ENCODE measurements at regions not wholly inside any gene's neighbourhood (a gene's known extent, or its start where the extent isn't known, plus 50 kb on each side); places are given as distances from the start of the nearest gene placed in this dataset.
"Not testable (repeated sequence)": the region's sequence is repeated elsewhere in the genome, so short reads cannot be mapped to it uniquely, and the experiment has no call there.

DNA sequence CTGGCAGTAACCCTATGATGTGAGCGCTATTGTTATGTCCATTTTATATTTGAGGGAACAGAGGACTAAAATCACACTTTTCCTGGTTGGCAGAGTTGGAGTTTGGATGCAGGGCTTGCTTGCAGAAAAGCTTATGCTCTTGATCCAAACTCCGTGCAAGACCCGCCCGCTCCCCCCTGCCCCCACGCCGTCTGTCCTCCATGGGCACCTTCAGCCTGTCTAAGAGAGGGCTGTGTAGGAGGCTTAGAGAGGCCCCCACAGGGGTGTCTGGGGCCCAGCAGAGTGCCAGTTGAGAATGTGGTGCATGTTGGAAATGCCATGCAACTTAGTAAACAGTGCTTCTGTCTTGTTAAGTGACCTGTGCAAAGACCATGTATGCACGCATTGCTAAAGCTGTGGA lies 170.5 kb upstream of the NPY start:
- ChIA-PET CTCF (ENCODE audit: partially characterized antibody) (no interaction called here), POLR2A (ENCODE audit: partially characterized antibody) (no interaction called here)

DNA sequence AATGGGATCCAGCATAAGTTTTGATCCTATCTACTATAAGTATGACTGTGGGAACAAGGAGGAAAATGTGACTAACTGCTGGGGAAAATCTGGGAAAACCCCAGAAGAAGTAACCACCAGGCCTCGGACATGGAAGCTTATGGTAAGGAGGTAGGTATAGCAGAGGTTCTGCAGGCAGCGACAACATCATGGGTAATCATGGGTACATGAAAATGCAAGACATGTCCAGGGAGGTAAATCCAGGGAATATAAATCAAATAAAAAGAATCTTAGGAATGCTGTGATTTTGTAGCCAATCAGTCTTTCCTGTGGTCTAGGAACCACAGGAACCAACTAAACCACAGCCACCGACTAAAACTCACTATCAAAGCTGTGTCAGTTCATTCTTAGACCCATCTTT lies 168.3 kb upstream of the NPY start:
- Histone ChIP-seq H3K4me3 (ENCODE audit: low read length in 2 of 2) (no peak overlapping the region), H3K27ac (ENCODE audit: low read depth, low read length) (no peak overlapping the region), H3K27me3 (ENCODE audit: insufficient read depth, low read length) (no peaks in the 10 kb centered on the region), H3K4me1 (ENCODE audit: insufficient read depth, low read length) (no peaks in the 10 kb centered on the region), H3K9me3 (ENCODE audit: control insufficient read depth in 1 of 2, low read length in 2 of 2) (no peaks in the 10 kb centered on the region), H3K36me3 (ENCODE audit: insufficient read depth, low read length) (no peaks in the 10 kb centered on the region)
- H3K27me3 Mint-ChIP-seq: peaks cover 5 to 8% of the 10 kb centered on the region in 2 donors
- no peaks in the 10 kb centered on the region for H3K36me3 Mint-ChIP-seq
- ChIA-PET CTCF (ENCODE audit: partially characterized antibody) (no interaction called here), POLR2A (ENCODE audit: partially characterized antibody) (no interaction called here)
- intact Hi-C loops (cut with micrococcal nuclease): no loop called here
- no peaks in the 10 kb centered on the region for H3K9me3 Mint-ChIP-seq
- H3K4me3 Mint-ChIP-seq: no peak overlapping the region
- H3K4me1 Mint-ChIP-seq: no peaks in the 10 kb centered on the region
- H3K27ac Mint-ChIP-seq: no peak overlapping the region
- no peak for DNase-seq

More for the DNA sequence above, 170.5 kb upstream of the NPY start:
- H3K4me1 Mint-ChIP-seq: no peaks in the 10 kb centered on the region
- H3K4me3 Mint-ChIP-seq: no peak overlapping the region
- no peaks in the 10 kb centered on the region for H3K9me3 ChIP-seq (ENCODE audit: control insufficient read depth in 1 of 2, low read length in 2 of 2)
- no peak overlapping the region for H3K27ac ChIP-seq (ENCODE audit: low read depth, low read length)
- H3K4me3 ChIP-seq (ENCODE audit: low read length in 2 of 2): no peak overlapping the region
- no peak overlapping the region for H3K27ac Mint-ChIP-seq
- no peaks in the 10 kb centered on the region for H3K36me3 Mint-ChIP-seq
- no peaks in the 10 kb centered on the region for H3K27me3 ChIP-seq (ENCODE audit: insufficient read depth, low read length)
- H3K9me3 Mint-ChIP-seq: no peaks in the 10 kb centered on the region
- no peaks in the 10 kb centered on the region for H3K4me1 ChIP-seq (ENCODE audit: insufficient read depth, low read length)
- no peak for DNase-seq
- H3K27me3 Mint-ChIP-seq: peaks cover 5 to 10% of the 10 kb centered on the region in 2 donors
- intact Hi-C loops (cut with micrococcal nuclease): no loop called here
- no peaks in the 10 kb centered on the region for H3K36me3 ChIP-seq (ENCODE audit: insufficient read depth, low read length)

DNA sequence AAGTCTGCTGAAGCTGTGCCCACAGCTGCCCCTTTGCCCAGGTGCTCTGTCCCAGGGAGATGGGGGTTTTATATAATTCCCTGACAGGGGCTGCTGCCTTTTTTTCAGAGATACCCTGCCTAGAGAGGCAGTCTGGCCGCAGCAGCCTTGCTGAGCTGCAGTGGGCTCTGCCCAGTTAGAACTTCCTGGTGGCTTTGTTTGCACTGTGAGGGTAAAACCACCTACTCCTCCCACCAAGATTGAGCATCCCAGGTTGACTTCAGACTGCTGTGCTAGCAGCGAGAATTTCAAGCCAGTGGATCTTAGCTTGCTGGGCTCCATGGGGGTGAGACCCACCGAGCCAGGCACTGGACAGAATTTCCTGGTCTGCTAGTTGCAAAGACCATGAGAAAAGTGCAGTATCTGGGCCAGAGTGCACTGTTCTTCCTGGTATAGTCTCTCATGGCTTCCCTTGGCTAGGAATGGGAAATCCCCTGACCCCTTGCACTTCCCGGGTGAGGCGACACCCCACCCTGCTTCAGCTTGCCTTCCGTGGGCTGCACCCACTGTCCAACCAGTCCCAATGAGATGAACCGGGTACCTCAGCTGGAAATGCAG lies 166.0 kb upstream of the NPY start:
- H3K9me3 Mint-ChIP-seq; POLR2A ChIA-PET (ENCODE audit: partially characterized antibody); H3K36me3 Mint-ChIP-seq; H3K27me3 ChIP-seq (ENCODE audit: insufficient read depth, low read length); H3K27ac Mint-ChIP-seq; H3K4me1 ChIP-seq (ENCODE audit: insufficient read depth, low read length); DNase-seq; H3K36me3 ChIP-seq (ENCODE audit: insufficient read depth, low read length); H3K27ac ChIP-seq (ENCODE audit: low read depth, low read length); CTCF ChIA-PET (ENCODE audit: partially characterized antibody); intact Hi-C loops (cut with micrococcal nuclease); H3K4me1 Mint-ChIP-seq; H3K4me3 Mint-ChIP-seq; H3K4me3 ChIP-seq (ENCODE audit: low read length in 2 of 2); H3K27me3 Mint-ChIP-seq; H3K9me3 ChIP-seq (ENCODE audit: control insufficient read depth in 1 of 2, low read length in 2 of 2): not testable (repeated sequence)

DNA sequence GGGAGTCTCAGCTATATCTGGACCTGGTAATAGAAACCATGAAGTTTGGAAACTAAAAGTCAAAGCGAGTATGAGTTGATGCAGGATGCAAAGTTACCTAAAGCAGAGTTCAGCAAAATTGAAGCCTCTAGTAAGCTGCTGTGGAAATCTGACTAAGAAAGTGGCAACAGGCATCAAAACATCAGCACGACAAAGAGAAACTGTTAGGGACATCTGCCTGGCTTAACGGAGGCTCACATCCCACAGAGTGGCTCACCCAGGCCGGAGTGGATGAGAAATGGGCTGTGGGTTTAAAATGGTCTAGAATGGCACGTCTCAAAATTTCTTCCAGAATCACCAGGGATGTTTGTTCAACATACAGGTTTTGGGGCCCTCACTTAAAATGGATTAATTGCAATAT lies 164.1 kb upstream of the NPY start:
- Histone ChIP-seq H3K27me3 (ENCODE audit: insufficient read depth, low read length) (no peaks in the 10 kb centered on the region), H3K4me3 (ENCODE audit: low read length in 2 of 2) (no peak overlapping the region), H3K4me1 (ENCODE audit: insufficient read depth, low read length) (no peaks in the 10 kb centered on the region), H3K9me3 (ENCODE audit: control insufficient read depth in 1 of 2, low read length in 2 of 2) (no peaks in the 10 kb centered on the region), H3K27ac (ENCODE audit: low read depth, low read length) (no peak overlapping the region), H3K36me3 (ENCODE audit: insufficient read depth, low read length) (no peaks in the 10 kb centered on the region)
- Mint-ChIP-seq H3K36me3 (no peaks in the 10 kb centered on the region), H3K9me3 (no peaks in the 10 kb centered on the region), H3K4me3 (no peak overlapping the region), H3K4me1 (no peaks in the 10 kb centered on the region), H3K27ac (no peak overlapping the region), H3K27me3 (peaks cover 6% of the 10 kb centered on the region in 2 donors)
- CTCF ChIA-PET (ENCODE audit: partially characterized antibody): no interaction called here
- no peak for DNase-seq
- POLR2A ChIA-PET (ENCODE audit: partially characterized antibody): no interaction called here
- intact Hi-C loops (cut with micrococcal nuclease): no loop called here

DNA sequence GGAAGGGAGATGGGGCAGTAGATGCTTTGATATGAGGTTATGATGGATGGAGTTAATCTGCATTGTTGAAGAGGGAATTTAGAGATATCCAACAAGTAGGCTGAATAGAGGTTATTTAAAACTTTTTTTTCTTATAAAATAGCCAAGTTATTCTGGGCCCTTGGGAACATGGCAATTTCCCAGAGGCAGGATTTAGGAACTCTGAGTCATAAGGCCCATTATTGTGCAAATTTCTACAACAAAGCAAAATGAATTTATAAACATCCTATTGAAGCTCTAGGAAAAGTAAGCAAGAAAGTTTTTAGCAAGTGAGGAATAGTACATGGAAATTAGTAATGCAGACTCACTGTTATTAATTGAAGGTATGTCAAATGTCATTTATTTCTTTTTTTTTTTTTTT lies 160.9 kb upstream of the NPY start:
- POLR2A ChIA-PET (ENCODE audit: partially characterized antibody): no interaction called here
- no peak overlapping the region for H3K27ac Mint-ChIP-seq
- CTCF ChIA-PET (ENCODE audit: partially characterized antibody): no interaction called here

DNA sequence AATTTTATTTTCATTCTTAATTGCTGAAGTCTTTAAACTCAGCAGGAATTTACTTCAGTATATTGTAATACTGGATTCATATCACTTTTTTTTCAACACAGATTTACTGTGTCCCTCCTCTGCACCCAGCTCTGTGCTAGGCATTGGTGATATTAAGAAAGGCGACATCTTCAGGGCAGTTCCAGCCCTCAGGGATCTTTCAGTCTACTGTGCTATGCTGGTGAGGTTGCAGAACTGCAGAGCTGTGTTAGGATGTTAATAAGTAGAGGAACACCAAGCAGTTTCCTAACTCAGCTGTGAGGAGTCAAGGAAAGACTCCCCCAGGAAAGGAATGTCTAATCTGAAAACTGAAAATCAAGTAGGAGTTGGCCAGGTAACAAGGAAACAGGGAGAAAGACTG lies 158.2 kb upstream of the NPY start:
- H3K27ac Mint-ChIP-seq: no peak overlapping the region
- Histone ChIP-seq H3K4me1 (ENCODE audit: insufficient read depth, low read length) (no peaks in the 10 kb centered on the region), H3K27me3 (ENCODE audit: insufficient read depth, low read length) (no peaks in the 10 kb centered on the region), H3K4me3 (ENCODE audit: low read length in 2 of 2) (no peak overlapping the region), H3K36me3 (ENCODE audit: insufficient read depth, low read length) (no peaks in the 10 kb centered on the region), H3K27ac (ENCODE audit: low read depth, low read length) (no peak overlapping the region), H3K9me3 (ENCODE audit: control insufficient read depth in 1 of 2, low read length in 2 of 2) (no peaks in the 10 kb centered on the region)
- ChIA-PET CTCF (ENCODE audit: partially characterized antibody) (no interaction called here), POLR2A (ENCODE audit: partially characterized antibody) (no interaction called here)
- peaks cover 0 to 2% (median 0%) of the 10 kb centered on the region in 8 donors for H3K9me3 Mint-ChIP-seq
- no peaks in the 10 kb centered on the region for H3K36me3 Mint-ChIP-seq
- no peaks in the 10 kb centered on the region for H3K4me1 Mint-ChIP-seq
- peaks cover 3 to 5% of the 10 kb centered on the region in 2 donors for H3K27me3 Mint-ChIP-seq
- H3K4me3 Mint-ChIP-seq: no peak overlapping the region
- intact Hi-C loops (cut with micrococcal nuclease): no loop called here
- no peak for DNase-seq

More for the DNA sequence above, 160.9 kb upstream of the NPY start:
- H3K4me3 Mint-ChIP-seq: no peak overlapping the region
- no peak overlapping the region for H3K4me3 ChIP-seq (ENCODE audit: low read length in 2 of 2)
- H3K4me1 ChIP-seq (ENCODE audit: insufficient read depth, low read length): no peaks in the 10 kb centered on the region
- no peaks in the 10 kb centered on the region for H3K36me3 Mint-ChIP-seq
- intact Hi-C loops (cut with micrococcal nuclease): no loop called here
- no peaks in the 10 kb centered on the region for H3K27me3 ChIP-seq (ENCODE audit: insufficient read depth, low read length)
- H3K36me3 ChIP-seq (ENCODE audit: insufficient read depth, low read length): no peaks in the 10 kb centered on the region
- DNase-seq: no peak
- H3K9me3 ChIP-seq (ENCODE audit: control insufficient read depth in 1 of 2, low read length in 2 of 2): no peaks in the 10 kb centered on the region
- no peaks in the 10 kb centered on the region for H3K4me1 Mint-ChIP-seq
- H3K9me3 Mint-ChIP-seq: peaks cover 0 to 2% (median 0%) of the 10 kb centered on the region in 8 donors
- peaks cover 1 to 5% of the 10 kb centered on the region in 2 donors for H3K27me3 Mint-ChIP-seq
- no peak overlapping the region for H3K27ac ChIP-seq (ENCODE audit: low read depth, low read length)

DNA sequence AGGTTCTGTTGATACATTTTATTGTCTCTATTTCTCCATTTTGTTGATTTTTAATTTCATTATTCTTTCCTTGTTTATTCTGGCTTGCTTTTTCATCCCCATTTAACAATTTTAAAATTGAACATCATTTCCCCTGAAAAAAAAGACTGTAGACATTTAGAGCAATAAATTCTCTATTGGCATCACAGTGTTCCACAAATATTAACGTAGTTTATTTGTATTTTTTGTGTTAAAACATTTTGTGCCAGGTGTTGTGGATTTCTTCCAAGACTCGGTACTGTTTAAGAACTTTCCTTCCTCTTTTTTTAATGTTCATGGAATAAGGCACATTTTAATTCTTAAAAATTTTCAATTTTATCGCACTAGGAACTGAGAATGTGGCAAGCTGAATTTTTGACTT lies 156.1 kb upstream of the NPY start:
- H3K27ac ChIP-seq (ENCODE audit: low read depth, low read length): no peak overlapping the region
- peaks cover 3 to 5% of the 10 kb centered on the region in 2 donors for H3K27me3 Mint-ChIP-seq
- no peak for DNase-seq
- no peak overlapping the region for H3K4me3 ChIP-seq (ENCODE audit: low read length in 2 of 2)
- intact Hi-C loops (cut with micrococcal nuclease): no loop called here
- H3K4me1 ChIP-seq (ENCODE audit: insufficient read depth, low read length): no peaks in the 10 kb centered on the region
- POLR2A ChIA-PET (ENCODE audit: partially characterized antibody): no interaction called here
- no peaks in the 10 kb centered on the region for H3K9me3 ChIP-seq (ENCODE audit: control insufficient read depth in 1 of 2, low read length in 2 of 2)
- CTCF ChIA-PET (ENCODE audit: partially characterized antibody): no interaction called here
- H3K4me1 Mint-ChIP-seq: no peaks in the 10 kb centered on the region
- H3K9me3 Mint-ChIP-seq: peaks cover 0 to 2% (median 0%) of the 10 kb centered on the region in 8 donors
- no peak overlapping the region for H3K27ac Mint-ChIP-seq
- H3K36me3 ChIP-seq (ENCODE audit: insufficient read depth, low read length): no peaks in the 10 kb centered on the region
- no peaks in the 10 kb centered on the region for H3K27me3 ChIP-seq (ENCODE audit: insufficient read depth, low read length)
- H3K36me3 Mint-ChIP-seq: no peaks in the 10 kb centered on the region
- H3K4me3 Mint-ChIP-seq: no peak overlapping the region

DNA sequence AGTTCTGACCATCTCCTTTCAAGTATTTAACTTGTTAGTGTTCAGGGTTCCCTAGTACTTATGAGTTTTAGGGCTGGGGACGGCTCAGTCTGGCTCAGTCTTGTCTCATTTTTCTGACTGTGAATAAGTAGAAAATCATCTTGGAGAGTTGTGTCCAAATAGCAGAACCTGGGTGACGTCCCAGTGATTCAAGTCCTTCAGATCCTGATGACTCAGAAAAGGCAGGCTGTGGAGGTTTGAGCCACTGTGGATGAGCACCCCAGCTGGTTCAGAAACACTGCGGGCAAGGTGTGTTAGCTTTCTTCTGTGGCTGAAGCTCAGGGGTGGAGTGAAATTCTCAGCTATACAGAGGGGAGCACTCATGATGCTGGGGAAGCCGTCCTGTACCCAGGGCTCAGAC lies 154.4 kb upstream of the NPY start:
- Mint-ChIP-seq H3K27me3 (peaks cover 3 to 4% of the 10 kb centered on the region in 2 donors), H3K36me3 (no peaks in the 10 kb centered on the region), H3K9me3 (peaks cover 0 to 2% (median 0%) of the 10 kb centered on the region in 8 donors), H3K27ac (no peak overlapping the region), H3K4me3 (no peak overlapping the region), H3K4me1 (peaks cover 0 to 8% (median 2%) of the 10 kb centered on the region in 4 donors)
- intact Hi-C loops (cut with micrococcal nuclease): no loop called here
- ChIA-PET CTCF (ENCODE audit: partially characterized antibody) (no interaction called here), POLR2A (ENCODE audit: partially characterized antibody) (no interaction called here)
- Histone ChIP-seq H3K4me1 (ENCODE audit: insufficient read depth, low read length) (no peaks in the 10 kb centered on the region), H3K4me3 (ENCODE audit: low read length in 2 of 2) (no peak overlapping the region), H3K27me3 (ENCODE audit: insufficient read depth, low read length) (no peaks in the 10 kb centered on the region), H3K36me3 (ENCODE audit: insufficient read depth, low read length) (no peaks in the 10 kb centered on the region), H3K27ac (ENCODE audit: low read depth, low read length) (no peak overlapping the region), H3K9me3 (ENCODE audit: control insufficient read depth in 1 of 2, low read length in 2 of 2) (no peaks in the 10 kb centered on the region)
- no peak for DNase-seq

Measured in CD4-positive, alpha-beta memory T cell (primary cell).